Spinal cord (tissue), 9 donors: ENCODE measurements at regions not wholly inside any gene's neighbourhood (a gene's known extent, or its start where the extent isn't known, plus 50 kb on each side); places are given as distances from the start of the nearest gene placed in this dataset.

Source experiments
- DNase-seq, 6 donors: peaks; one replicate each; pipeline versions ENCODE4 v3.0.0 to v3.0.0-alpha.2; 2013 to 2015; ENCODE audit warnings: low spot score in 6 of 6, low read depth in 4 of 6
- H3K27ac ChIP-seq: one replicate; pipeline ENCODE4 v1.5.1; 2013; ENCODE audit warnings: low read depth, low read length, control low read depth
- H3K27me3 ChIP-seq: one replicate; pipeline ENCODE4 v1.6.1; 2013; ENCODE audit warnings: low read length; ENCODE audit not compliant: control insufficient read depth, insufficient read depth
- H3K36me3 ChIP-seq: one replicate; pipeline ENCODE4 v1.6.1; 2013; ENCODE audit warnings: low read length; ENCODE audit not compliant: control insufficient read depth, insufficient read depth
- H3K4me1 ChIP-seq: one replicate; pipeline ENCODE4 v1.6.1; 2013; ENCODE audit warnings: low read length; ENCODE audit not compliant: control insufficient read depth, insufficient read depth
- H3K4me3 ChIP-seq: one replicate; pipeline ENCODE4 v1.5.1; 2013; ENCODE audit warnings: low read depth, low read length, control low read depth
- H3K9me3 ChIP-seq: one replicate; pipeline ENCODE4 v1.6.1; 2013; ENCODE audit warnings: low read length; ENCODE audit not compliant: control insufficient read depth, insufficient read depth
- WGBS: methylation state at CpG from one replicate; pipeline ENCODE4 v1.1.5; 2013; ENCODE audit warnings: missing lambda C conversion rate; ENCODE audit not compliant: insufficient coverage; 5-methylcytosine and 5-hydroxymethylcytosine counted together
- donor health status: healthy.

- DNase-seq, result no peak
- Histone ChIP-seq H3K4me3 (no peak overlapping the region), H3K27me3 (no peaks in the 10 kb centered on the region), H3K27ac (no peak overlapping the region), H3K36me3 (no peaks in the 10 kb centered on the region), H3K4me1 (no peaks in the 10 kb centered on the region), H3K9me3 (peaks cover 3% of the 10 kb centered on the region)
- 94% methylated on average over 6 of the region's 7 CpGs for WGBS
Measured at GRCh38 chr14:71745072-71745471, 187.2 kb upstream of the RGS6 start.

GRCh38 chr14:71748196-71748595, 184.0 kb upstream of the RGS6 start:
- no peaks in the 10 kb centered on the region for H3K36me3 ChIP-seq
- peaks cover 11% of the 10 kb centered on the region for H3K4me1 ChIP-seq
- no peaks in the 10 kb centered on the region for H3K27me3 ChIP-seq
- WGBS, result 100% methylated on average over 1 of the region's 1 CpG
- no peak overlapping the region for H3K27ac ChIP-seq
- peaks cover 3% of the 10 kb centered on the region for H3K9me3 ChIP-seq
- DNase-seq, result no peak
- no peak overlapping the region for H3K4me3 ChIP-seq

GRCh38 chr14:71749613-71750238, 182.5 kb upstream of the RGS6 start:
- 42% methylated on average over 8 of the region's 8 CpGs for WGBS
- Histone ChIP-seq H3K4me1 (peaks cover 13% of the 10 kb centered on the region), H3K27me3 (no peaks in the 10 kb centered on the region), H3K9me3 (peaks cover 3% of the 10 kb centered on the region), H3K4me3 (no peak overlapping the region), H3K27ac (no peak overlapping the region), H3K36me3 (no peaks in the 10 kb centered on the region)
- no peak for DNase-seq

GRCh38 chr14:71751264-71751663, 181.0 kb upstream of the RGS6 start:
- no peaks in the 10 kb centered on the region for H3K27me3 ChIP-seq
- H3K36me3 ChIP-seq, result no peaks in the 10 kb centered on the region
- H3K27ac ChIP-seq, result no peak overlapping the region
- H3K4me1 ChIP-seq, result peaks cover 13% of the 10 kb centered on the region
- DNase-seq, result no peak
- H3K9me3 ChIP-seq, result peaks cover 3% of the 10 kb centered on the region
- WGBS, result 100% methylated on average over 2 of the region's 2 CpGs
- no peak overlapping the region for H3K4me3 ChIP-seq

GRCh38 chr14:71752111-71752738, 180.0 kb upstream of the RGS6 start:
- 86% methylated on average over 19 of the region's 23 CpGs for whole genome bisulfite sequencing
- Histone ChIP-seq H3K27ac (no peak overlapping the region), H3K9me3 (peaks cover 3% of the 10 kb centered on the region), H3K4me1 (peaks cover 13% of the 10 kb centered on the region), H3K36me3 (no peaks in the 10 kb centered on the region), H3K27me3 (no peaks in the 10 kb centered on the region), H3K4me3 (no peak overlapping the region)
- DNase-seq, result no peak

- Histone ChIP-seq H3K27ac (no peak overlapping the region), H3K4me3 (no peak overlapping the region)
- 17% methylated on average over 15 of the region's 21 CpGs for WGBS
Measured at GRCh38 chr14:71753126-71753830, 179.0 kb upstream of the RGS6 start.

GRCh38 chr14:71753976-71754375, 178.3 kb upstream of the RGS6 start:
- Histone ChIP-seq H3K9me3 (no peaks in the 10 kb centered on the region), H3K4me1 (peaks cover 16% of the 10 kb centered on the region), H3K27me3 (no peaks in the 10 kb centered on the region), H3K4me3 (no peak overlapping the region), H3K27ac (no peak overlapping the region), H3K36me3 (no peaks in the 10 kb centered on the region)
- 92% methylated on average over 9 of the region's 16 CpGs for WGBS
- DNase-seq, result no peak

More at GRCh38 chr14:71753126-71753830, 179.0 kb upstream of the RGS6 start:
- Histone ChIP-seq H3K9me3 (peaks cover under 1% of the 10 kb centered on the region), H3K36me3 (no peaks in the 10 kb centered on the region), H3K27me3 (no peaks in the 10 kb centered on the region), H3K4me1 (peaks cover 13% of the 10 kb centered on the region)
- DNase-seq, result peak; percentile 81 to 97 (median 84)

GRCh38 chr14:71754422-71755095, 177.7 kb upstream of the RGS6 start:
- H3K4me3 ChIP-seq, result no peak overlapping the region
- H3K9me3 ChIP-seq, result no peaks in the 10 kb centered on the region
- no peak overlapping the region for H3K27ac ChIP-seq
- DNase-seq, result no peak
- H3K27me3 ChIP-seq, result no peaks in the 10 kb centered on the region
- 76% methylated on average over 17 of the region's 17 CpGs for WGBS
- H3K4me1 ChIP-seq, result peaks cover 16% of the 10 kb centered on the region
- no peaks in the 10 kb centered on the region for H3K36me3 ChIP-seq

GRCh38 chr14:71758229-71758951, 173.8 kb upstream of the RGS6 start:
- peak in 1 of 6 donors; percentile 56 for DNase-seq
- 76% methylated on average over 9 of the region's 12 CpGs for WGBS

More at GRCh38 chr14:71758229-71758951, 173.8 kb upstream of the RGS6 start:
- H3K27me3 ChIP-seq, result no peaks in the 10 kb centered on the region
- peaks cover 4% of the 10 kb centered on the region for H3K9me3 ChIP-seq
- H3K36me3 ChIP-seq, result no peaks in the 10 kb centered on the region
- H3K27ac ChIP-seq, result no peak overlapping the region
- H3K4me3 ChIP-seq, result no peak overlapping the region
- H3K4me1 ChIP-seq, result peaks cover 4% of the 10 kb centered on the region
